ENCODE measurements at regions not wholly inside any gene's neighbourhood (a gene's known extent, or its start where the extent isn't known, plus 50 kb on each side); places are given as distances from the start of the nearest gene placed in this dataset.

- H3K4me3 ChIP-seq (ENCODE audit: low read depth, low read length), result no peak overlapping the region
- H3K36me3 ChIP-seq (ENCODE audit: control insufficient read depth, insufficient read depth, low read length), result no peaks in the 10 kb centered on the region
- no peaks in the 10 kb centered on the region for H3K4me1 ChIP-seq (ENCODE audit: control insufficient read depth, insufficient read depth, low read length)
- no peaks in the 10 kb centered on the region for H3K9me3 ChIP-seq (ENCODE audit: control insufficient read depth, insufficient read depth, low read length)
- H3K27me3 ChIP-seq (ENCODE audit: control insufficient read depth, insufficient read depth, low read length), result no peaks in the 10 kb centered on the region
- no peak overlapping the region for H3K27ac ChIP-seq (ENCODE audit: low read depth, low read length)
- no peak overlapping the region for H3K9ac ChIP-seq (ENCODE audit: low read depth, low read length)
These were observed 159.6 kb downstream of the ACTL7B start for GRCh38 chr9:108696156-108696555.

GRCh38 chr9:108694170-108694569 lies 161.6 kb downstream of the ACTL7B start:
- Histone ChIP-seq H3K9me3 (ENCODE audit: control insufficient read depth, insufficient read depth, low read length) (0 out of 2 replicates have a peak, but pooled peaks cover 1% of the 10 kb centered on the region), H3K4me3 (ENCODE audit: low read depth, low read length) (no peak overlapping the region), H3K36me3 (ENCODE audit: control insufficient read depth, insufficient read depth, low read length) (no peaks in the 10 kb centered on the region), H3K27ac (ENCODE audit: low read depth, low read length) (no peak overlapping the region), H3K4me1 (ENCODE audit: control insufficient read depth, insufficient read depth, low read length) (no peaks in the 10 kb centered on the region), H3K9ac (ENCODE audit: low read depth, low read length) (no peak overlapping the region), H3K27me3 (ENCODE audit: control insufficient read depth, insufficient read depth, low read length) (no peaks in the 10 kb centered on the region)

- H3K9me3 ChIP-seq (ENCODE audit: control insufficient read depth, insufficient read depth, low read length), result 0 out of 2 replicates have a peak, but pooled peaks cover 5% of the 10 kb centered on the region
- H3K27me3 ChIP-seq (ENCODE audit: control insufficient read depth, insufficient read depth, low read length), result no peaks in the 10 kb centered on the region
- no peaks in the 10 kb centered on the region for H3K36me3 ChIP-seq (ENCODE audit: control insufficient read depth, insufficient read depth, low read length)
- no peaks in the 10 kb centered on the region for H3K4me1 ChIP-seq (ENCODE audit: control insufficient read depth, insufficient read depth, low read length)
- no peak overlapping the region for H3K9ac ChIP-seq (ENCODE audit: low read depth, low read length)
- no peak overlapping the region for H3K27ac ChIP-seq (ENCODE audit: low read depth, low read length)
- no peak overlapping the region for H3K4me3 ChIP-seq (ENCODE audit: low read depth, low read length)
These were observed 164.2 kb downstream of the ACTL7B start for GRCh38 chr9:108691614-108692013.

- H3K36me3 ChIP-seq (ENCODE audit: control insufficient read depth, insufficient read depth, low read length), result no peaks in the 10 kb centered on the region
These were observed 167.1 kb downstream of the ACTL7B start for GRCh38 chr9:108688676-108689075.

GRCh38 chr9:108688051-108688450 lies 167.7 kb downstream of the ACTL7B start:
- no peak overlapping the region for H3K27ac ChIP-seq (ENCODE audit: low read depth, low read length)
- peaks cover 5% of the 10 kb centered on the region; the same call in 1 of the 2 replicates for H3K9me3 ChIP-seq (ENCODE audit: control insufficient read depth, insufficient read depth, low read length)
- no peaks in the 10 kb centered on the region for H3K36me3 ChIP-seq (ENCODE audit: control insufficient read depth, insufficient read depth, low read length)
- H3K9ac ChIP-seq (ENCODE audit: low read depth, low read length), result no peak overlapping the region
- H3K4me1 ChIP-seq (ENCODE audit: control insufficient read depth, insufficient read depth, low read length), result no peaks in the 10 kb centered on the region
- H3K27me3 ChIP-seq (ENCODE audit: control insufficient read depth, insufficient read depth, low read length), result no peaks in the 10 kb centered on the region
- H3K4me3 ChIP-seq (ENCODE audit: low read depth, low read length), result no peak overlapping the region

More at GRCh38 chr9:108688676-108689075, 167.1 kb downstream of the ACTL7B start:
- Histone ChIP-seq H3K9me3 (ENCODE audit: control insufficient read depth, insufficient read depth, low read length) (peaks cover 5% of the 10 kb centered on the region; the same call in 1 of the 2 replicates), H3K4me1 (ENCODE audit: control insufficient read depth, insufficient read depth, low read length) (no peaks in the 10 kb centered on the region), H3K9ac (ENCODE audit: low read depth, low read length) (no peak overlapping the region), H3K27me3 (ENCODE audit: control insufficient read depth, insufficient read depth, low read length) (no peaks in the 10 kb centered on the region), H3K4me3 (ENCODE audit: low read depth, low read length) (no peak overlapping the region), H3K27ac (ENCODE audit: low read depth, low read length) (no peak overlapping the region)

GRCh38 chr9:108687006-108687987 lies 168.5 kb downstream of the ACTL7B start:
- no peak overlapping the region for H3K4me3 ChIP-seq (ENCODE audit: low read depth, low read length)
- no peak overlapping the region for H3K27ac ChIP-seq (ENCODE audit: low read depth, low read length)
- peaks cover 5% of the 10 kb centered on the region; the same call in 1 of the 2 replicates for H3K9me3 ChIP-seq (ENCODE audit: control insufficient read depth, insufficient read depth, low read length)
- H3K9ac ChIP-seq (ENCODE audit: low read depth, low read length), result no peak overlapping the region
- no peaks in the 10 kb centered on the region for H3K4me1 ChIP-seq (ENCODE audit: control insufficient read depth, insufficient read depth, low read length)
- no peaks in the 10 kb centered on the region for H3K27me3 ChIP-seq (ENCODE audit: control insufficient read depth, insufficient read depth, low read length)
- no peaks in the 10 kb centered on the region for H3K36me3 ChIP-seq (ENCODE audit: control insufficient read depth, insufficient read depth, low read length)

GRCh38 chr9:108684288-108685025 lies 171.3 kb downstream of the ACTL7B start:
- H3K9ac ChIP-seq (ENCODE audit: low read depth, low read length), result no peak overlapping the region
- H3K4me3 ChIP-seq (ENCODE audit: low read depth, low read length), result no peak overlapping the region
- H3K27ac ChIP-seq (ENCODE audit: low read depth, low read length), result no peak overlapping the region
- H3K9me3 ChIP-seq (ENCODE audit: control insufficient read depth, insufficient read depth, low read length), result peaks cover 5% of the 10 kb centered on the region; the same call in 1 of the 2 replicates
- no peaks in the 10 kb centered on the region for H3K36me3 ChIP-seq (ENCODE audit: control insufficient read depth, insufficient read depth, low read length)
- no peaks in the 10 kb centered on the region for H3K27me3 ChIP-seq (ENCODE audit: control insufficient read depth, insufficient read depth, low read length)
- no peaks in the 10 kb centered on the region for H3K4me1 ChIP-seq (ENCODE audit: control insufficient read depth, insufficient read depth, low read length)

- Histone ChIP-seq H3K4me3 (ENCODE audit: low read depth, low read length) (no peak overlapping the region), H3K9ac (ENCODE audit: low read depth, low read length) (no peak overlapping the region), H3K27ac (ENCODE audit: low read depth, low read length) (no peak overlapping the region), H3K36me3 (ENCODE audit: control insufficient read depth, insufficient read depth, low read length) (no peaks in the 10 kb centered on the region), H3K9me3 (ENCODE audit: control insufficient read depth, insufficient read depth, low read length) (no peaks in the 10 kb centered on the region; the same call in 1 of the 2 replicates), H3K27me3 (ENCODE audit: control insufficient read depth, insufficient read depth, low read length) (no peaks in the 10 kb centered on the region), H3K4me1 (ENCODE audit: control insufficient read depth, insufficient read depth, low read length) (no peaks in the 10 kb centered on the region)
These were observed 172.5 kb downstream of the ACTL7B start for GRCh38 chr9:108683245-108683644.

GRCh38 chr9:108681851-108682590 lies 173.8 kb downstream of the ACTL7B start:
- Histone ChIP-seq H3K36me3 (ENCODE audit: control insufficient read depth, insufficient read depth, low read length) (no peaks in the 10 kb centered on the region), H3K9ac (ENCODE audit: low read depth, low read length) (no peak overlapping the region), H3K27ac (ENCODE audit: low read depth, low read length) (no peak overlapping the region), H3K4me3 (ENCODE audit: low read depth, low read length) (no peak overlapping the region), H3K9me3 (ENCODE audit: control insufficient read depth, insufficient read depth, low read length) (no peaks in the 10 kb centered on the region; the same call in 1 of the 2 replicates), H3K4me1 (ENCODE audit: control insufficient read depth, insufficient read depth, low read length) (no peaks in the 10 kb centered on the region; the same call in 1 of the 2 replicates), H3K27me3 (ENCODE audit: control insufficient read depth, insufficient read depth, low read length) (no peaks in the 10 kb centered on the region)

- Histone ChIP-seq H3K9me3 (ENCODE audit: control insufficient read depth, insufficient read depth, low read length) (no peaks in the 10 kb centered on the region), H3K27ac (ENCODE audit: low read depth, low read length) (no peak overlapping the region), H3K4me1 (ENCODE audit: control insufficient read depth, insufficient read depth, low read length) (peaks cover 6% of the 10 kb centered on the region), H3K27me3 (ENCODE audit: control insufficient read depth, insufficient read depth, low read length) (no peaks in the 10 kb centered on the region), H3K36me3 (ENCODE audit: control insufficient read depth, insufficient read depth, low read length) (no peaks in the 10 kb centered on the region), H3K4me3 (ENCODE audit: low read depth, low read length) (no peak overlapping the region), H3K9ac (ENCODE audit: low read depth, low read length) (no peak overlapping the region)
These were observed 174.8 kb downstream of the ACTL7B start for GRCh38 chr9:108680946-108681345.

All from HUES48 (cell line).